ENCODE measurements at regions not wholly inside any gene's neighbourhood (a gene's known extent, or its start where the extent isn't known, plus 50 kb on each side); places are given as distances from the start of the nearest gene placed in this dataset.
A peak's percentile ranks its signal among the peaks of the same experiment; 100 is the strongest.
"Not testable (repeated sequence)": the region's sequence is repeated elsewhere in the genome, so short reads cannot be mapped to it uniquely, and the experiment has no call there.

DNA sequence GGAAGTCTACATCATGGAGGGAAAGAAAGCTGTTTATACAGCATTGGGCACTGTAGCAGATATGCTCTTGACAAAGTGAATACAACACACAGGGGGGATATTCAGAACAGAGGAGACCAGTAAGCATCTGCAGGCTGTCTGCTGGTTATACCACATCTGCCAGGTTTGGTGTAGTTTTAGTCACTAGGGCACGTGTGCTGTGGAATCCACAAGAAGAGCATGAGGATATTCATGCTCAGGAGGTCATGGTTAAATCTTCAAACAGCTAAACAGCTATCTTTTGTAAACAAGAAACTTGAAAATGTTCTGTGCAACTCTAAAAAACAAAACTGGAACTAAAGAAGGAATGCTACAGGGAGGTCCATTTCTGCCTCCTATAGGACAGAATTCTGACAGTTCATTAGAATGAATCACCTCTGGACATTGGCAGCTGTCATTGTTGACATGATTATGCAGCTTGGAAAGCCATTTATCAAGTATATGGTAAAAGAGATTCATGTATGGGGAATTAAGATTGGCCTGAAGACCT lies 175.8 kb downstream of the RCHY1 start:
- H3K27ac ChIP-seq: no peak overlapping the region
- H3K4me3 ChIP-seq: no peak overlapping the region
- no peaks in the 10 kb centered on the region for H3K27me3 ChIP-seq
- WGBS, 5 donors: 39 to 71% (median 42%) methylated on average over 1 of the region's 1 CpG
- intact Hi-C loops (cut with DNase I; ENCODE audit: low total_unique reads): no loop called here
- no peaks in the 10 kb centered on the region for H3K4me1 ChIP-seq
- H3K9me3 ChIP-seq: no peaks in the 10 kb centered on the region
- H3K36me3 ChIP-seq: no peaks in the 10 kb centered on the region
- no peak for DNase-seq
- no peak for TF ChIP-seq EP300 (IDR thresholded peaks at IDR 0.05)
- TF ChIP-seq, protein P1, sequence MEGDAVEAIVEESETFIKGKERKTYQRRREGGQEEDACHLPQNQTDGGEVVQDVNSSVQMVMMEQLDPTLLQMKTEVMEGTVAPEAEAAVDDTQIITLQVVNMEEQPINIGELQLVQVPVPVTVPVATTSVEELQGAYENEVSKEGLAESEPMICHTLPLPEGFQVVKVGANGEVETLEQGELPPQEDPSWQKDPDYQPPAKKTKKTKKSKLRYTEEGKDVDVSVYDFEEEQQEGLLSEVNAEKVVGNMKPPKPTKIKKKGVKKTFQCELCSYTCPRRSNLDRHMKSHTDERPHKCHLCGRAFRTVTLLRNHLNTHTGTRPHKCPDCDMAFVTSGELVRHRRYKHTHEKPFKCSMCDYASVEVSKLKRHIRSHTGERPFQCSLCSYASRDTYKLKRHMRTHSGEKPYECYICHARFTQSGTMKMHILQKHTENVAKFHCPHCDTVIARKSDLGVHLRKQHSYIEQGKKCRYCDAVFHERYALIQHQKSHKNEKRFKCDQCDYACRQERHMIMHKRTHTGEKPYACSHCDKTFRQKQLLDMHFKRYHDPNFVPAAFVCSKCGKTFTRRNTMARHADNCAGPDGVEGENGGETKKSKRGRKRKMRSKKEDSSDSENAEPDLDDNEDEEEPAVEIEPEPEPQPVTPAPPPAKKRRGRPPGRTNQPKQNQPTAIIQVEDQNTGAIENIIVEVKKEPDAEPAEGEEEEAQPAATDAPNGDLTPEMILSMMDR (IDR thresholded peaks at IDR 0.05): no peak
- no peak for TF ChIP-seq POLR2A (IDR thresholded peaks at IDR 0.05)
- no peak for TF ChIP-seq POLR2AphosphoS5 (IDR thresholded peaks at IDR 0.05)

DNA sequence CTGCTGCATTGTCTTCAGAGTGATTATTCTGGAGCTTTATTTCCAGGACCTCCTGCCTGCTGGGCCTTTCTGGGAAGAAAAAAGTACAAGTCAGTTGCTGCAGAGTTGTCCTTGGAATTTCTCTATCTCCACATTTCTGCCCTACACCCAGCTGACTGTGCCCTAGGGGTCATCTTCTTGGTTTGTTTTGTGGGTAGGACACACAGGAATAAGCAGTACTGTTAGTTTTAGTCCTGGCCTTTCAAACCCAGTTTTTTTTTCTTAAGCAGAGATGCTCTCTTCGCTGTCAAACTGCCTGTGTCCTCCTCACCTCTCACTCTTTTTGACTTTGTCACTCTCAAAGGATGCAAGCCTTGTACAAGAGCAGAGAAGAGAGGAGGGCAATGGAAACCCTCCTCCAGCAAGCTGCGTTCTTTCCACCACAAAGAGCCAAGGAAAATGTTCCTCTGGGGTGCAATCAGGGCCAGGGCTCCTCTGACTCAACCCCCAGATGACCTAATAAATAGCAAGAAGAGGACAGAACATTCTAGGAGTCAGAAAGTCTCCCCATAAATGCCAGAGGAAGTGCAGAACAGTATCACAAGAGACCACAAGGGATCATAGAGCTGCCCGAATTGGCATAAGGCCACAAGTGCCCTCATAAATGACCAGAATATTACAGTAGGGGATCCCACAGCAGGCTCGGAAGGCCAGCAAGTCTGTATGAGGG lies 186.2 kb downstream of the RCHY1 start:
- no peaks in the 10 kb centered on the region for H3K27me3 ChIP-seq
- intact Hi-C loops (cut with DNase I; ENCODE audit: low total_unique reads): no loop called here
- no peaks in the 10 kb centered on the region for H3K36me3 ChIP-seq
- peak overlapping the region in 1 of 5 donors; percentile 37 for H3K27ac ChIP-seq
- H3K9me3 ChIP-seq: peaks cover 0 to 10% (median 0%) of the 10 kb centered on the region in 4 donors
- DNase-seq: no peak
- no peak overlapping the region for H3K4me3 ChIP-seq
- H3K4me1 ChIP-seq: peaks cover 0 to 5% (median 2%) of the 10 kb centered on the region in 4 donors
- TF ChIP-seq EP300 (IDR thresholded peaks at IDR 0.05): no peak
- TF ChIP-seq, protein P1 (IDR thresholded peaks at IDR 0.05): no peak
- TF ChIP-seq POLR2A (IDR thresholded peaks at IDR 0.05): no peak
- TF ChIP-seq POLR2AphosphoS5 (IDR thresholded peaks at IDR 0.05): no peak
- 64 to 76% (median 69%) methylated on average over 4 of the region's 4 CpGs for WGBS, 5 donors

DNA sequence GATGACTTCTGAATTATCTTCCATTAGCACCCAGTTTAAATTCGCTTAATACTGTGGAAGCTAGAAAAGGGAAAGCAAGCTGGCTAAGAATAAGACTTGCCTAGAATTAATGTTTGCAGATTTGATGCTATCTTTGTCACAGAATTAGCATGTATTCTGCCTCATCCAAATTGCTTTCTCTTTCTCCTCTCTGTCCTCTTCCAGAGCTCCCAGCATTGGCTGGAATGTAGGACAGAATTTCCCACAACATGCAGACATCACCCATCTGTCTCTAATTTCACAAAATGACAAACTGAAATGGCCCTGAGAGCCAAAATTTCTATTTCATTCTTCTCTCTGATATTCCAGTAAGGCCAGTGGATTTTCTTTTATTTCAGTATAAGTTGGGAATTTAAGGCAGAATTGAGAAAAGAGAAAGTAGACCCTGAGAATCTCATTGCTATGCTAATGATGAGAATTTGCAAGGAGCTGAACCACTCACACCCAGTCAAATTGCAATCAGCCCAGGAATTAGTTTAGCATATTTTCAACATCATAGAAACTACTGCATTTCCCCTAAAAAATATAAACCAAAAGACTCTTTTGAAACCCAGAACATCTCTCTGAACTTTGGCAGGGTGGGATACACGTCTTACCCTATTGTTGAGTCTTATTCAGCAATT lies 188.8 kb downstream of the RCHY1 start:
- Histone ChIP-seq H3K36me3 (no peaks in the 10 kb centered on the region), H3K4me3 (no peak overlapping the region), H3K27ac (no peak overlapping the region), H3K4me1 (peaks cover 0 to 5% (median 2%) of the 10 kb centered on the region in 4 donors), H3K27me3 (no peaks in the 10 kb centered on the region), H3K9me3 (no peaks in the 10 kb centered on the region)
- peak in 1 of 2 donors; percentile 7 for DNase-seq
- 68 to 80% (median 77%) methylated on average over 2 of the region's 2 CpGs for WGBS, 5 donors
- TF ChIP-seq POLR2A (IDR thresholded peaks at IDR 0.05) (no peak), EP300 (IDR thresholded peaks at IDR 0.05) (no peak), POLR2AphosphoS5 (IDR thresholded peaks at IDR 0.05) (no peak)
- TF ChIP-seq, protein P1 (IDR thresholded peaks at IDR 0.05): no peak
- intact Hi-C loops (cut with DNase I; ENCODE audit: low total_unique reads): no loop called here

DNA sequence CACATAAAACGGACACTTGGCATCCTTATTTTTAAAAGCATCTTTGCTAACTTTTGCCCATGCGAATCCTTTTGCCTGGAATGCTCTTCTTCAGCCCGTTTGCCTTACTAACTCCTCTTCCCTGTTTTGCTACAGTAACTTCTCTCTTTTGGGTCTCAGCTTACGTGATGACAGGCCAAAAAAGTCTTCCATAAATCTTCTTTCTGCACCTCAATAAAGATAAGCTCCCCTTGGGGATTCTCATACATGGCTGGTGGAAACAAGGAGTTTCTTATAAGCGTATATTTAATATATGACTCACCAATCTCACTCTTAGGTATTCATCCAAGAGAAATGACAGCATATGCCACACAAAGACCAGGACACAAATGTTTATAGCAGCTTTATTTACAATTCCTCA lies 192.7 kb downstream of the RCHY1 start:
- DNase-seq: no peak
- Histone ChIP-seq H3K9me3 (peaks cover 0 to 12% (median 2%) of the 10 kb centered on the region in 4 donors), H3K4me1 (no peaks in the 10 kb centered on the region), H3K36me3 (no peaks in the 10 kb centered on the region), H3K4me3 (no peak overlapping the region), H3K27me3 (no peaks in the 10 kb centered on the region), H3K27ac (no peak overlapping the region)
- intact Hi-C loops (cut with DNase I; ENCODE audit: low total_unique reads): no loop called here
- 74 to 78% (median 76%) methylated on average over 5 of the region's 5 CpGs for WGBS, 5 donors
- no peak for TF ChIP-seq EP300 (IDR thresholded peaks at IDR 0.05)
- TF ChIP-seq, protein P1 (IDR thresholded peaks at IDR 0.05): no peak
- no peak for TF ChIP-seq POLR2AphosphoS5 (IDR thresholded peaks at IDR 0.05)

DNA sequence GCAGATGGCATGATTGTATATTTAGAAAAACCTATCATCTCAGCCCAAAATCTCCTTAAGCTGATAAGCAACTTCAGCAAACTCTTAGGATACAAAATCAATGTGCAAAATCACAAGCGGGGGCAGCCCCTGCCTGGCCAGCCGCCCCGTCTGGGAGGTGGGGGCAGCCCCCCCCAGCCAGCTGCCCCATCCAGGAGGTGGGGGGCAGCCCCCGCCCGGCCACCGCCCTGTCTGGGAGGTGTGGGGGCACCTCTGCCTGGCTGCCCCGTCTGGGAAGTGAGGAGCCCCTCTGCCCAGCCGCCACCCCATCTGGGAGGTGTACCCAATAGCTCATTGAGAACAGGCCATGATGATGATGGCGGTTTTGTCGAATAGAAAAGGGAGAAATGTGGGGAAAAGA lies 196.6 kb downstream of the RCHY1 start:
- 82 to 97% (median 89%) methylated on average over 10 of the region's 10 CpGs for WGBS, 5 donors
- H3K27ac ChIP-seq; DNase-seq; H3K4me3 ChIP-seq; H3K36me3 ChIP-seq; intact Hi-C loops (cut with DNase I; ENCODE audit: low total_unique reads); H3K27me3 ChIP-seq; H3K4me1 ChIP-seq: not testable (repeated sequence)
- H3K9me3 ChIP-seq: peaks cover 0 to 20% (median 15%) of the 10 kb centered on the region in 4 donors

Data from stomach (tissue), 8 donors.